D721Med (cell line): ENCODE measurements at regions not wholly inside any gene's neighbourhood (a gene's known extent, or its start where the extent isn't known, plus 50 kb on each side); places are given as distances from the start of the nearest gene placed in this dataset.
A peak's percentile ranks its signal among the peaks of the same experiment; 100 is the strongest.

Source experiments
- DNase-seq: peaks from one replicate; pipeline ENCODE4 v3.0.0; 2011; ENCODE audit warnings: low spot score; ENCODE audit not compliant: insufficient read length
- FAIRE-seq: peaks from 2 replicates; lab custom pipeline; 2011; peaks lifted over from hg19 to GRCh38; lab: Jason Lieb, UNC
- TF ChIP-seq, protein P1 (sequence below): IDR thresholded peaks from 2 replicates; pipeline ENCODE4 v1.5.1; 2012; ENCODE audit warnings: mild to moderate bottlenecking, control low read depth; ENCODE audit not compliant: insufficient read depth; ENCODE audit errors: missing control alignments

DNA sequence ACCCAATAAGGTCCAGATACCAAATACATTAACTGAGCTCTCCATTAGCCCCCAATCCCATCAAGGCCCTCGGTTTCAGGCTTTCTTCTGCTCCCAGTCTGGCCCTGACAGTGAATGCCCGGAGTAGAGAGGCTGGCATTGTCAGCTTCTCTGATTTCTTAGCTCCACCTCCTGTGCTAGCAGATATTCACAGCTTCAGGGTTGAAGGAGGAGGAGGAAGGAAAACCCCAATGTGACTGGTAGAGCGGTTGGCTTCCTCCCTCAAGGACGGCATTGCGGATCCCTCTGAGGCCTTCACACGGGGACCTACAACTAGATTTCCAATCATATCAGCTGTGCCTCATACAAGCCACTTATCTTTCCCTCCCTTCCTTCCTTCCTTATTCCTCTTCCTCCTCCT is 164.1 kb upstream of the SYNDIG1 start:
- FAIRE-seq (no peak), DNase-seq (no peak)
- TF ChIP-seq, protein P1, sequence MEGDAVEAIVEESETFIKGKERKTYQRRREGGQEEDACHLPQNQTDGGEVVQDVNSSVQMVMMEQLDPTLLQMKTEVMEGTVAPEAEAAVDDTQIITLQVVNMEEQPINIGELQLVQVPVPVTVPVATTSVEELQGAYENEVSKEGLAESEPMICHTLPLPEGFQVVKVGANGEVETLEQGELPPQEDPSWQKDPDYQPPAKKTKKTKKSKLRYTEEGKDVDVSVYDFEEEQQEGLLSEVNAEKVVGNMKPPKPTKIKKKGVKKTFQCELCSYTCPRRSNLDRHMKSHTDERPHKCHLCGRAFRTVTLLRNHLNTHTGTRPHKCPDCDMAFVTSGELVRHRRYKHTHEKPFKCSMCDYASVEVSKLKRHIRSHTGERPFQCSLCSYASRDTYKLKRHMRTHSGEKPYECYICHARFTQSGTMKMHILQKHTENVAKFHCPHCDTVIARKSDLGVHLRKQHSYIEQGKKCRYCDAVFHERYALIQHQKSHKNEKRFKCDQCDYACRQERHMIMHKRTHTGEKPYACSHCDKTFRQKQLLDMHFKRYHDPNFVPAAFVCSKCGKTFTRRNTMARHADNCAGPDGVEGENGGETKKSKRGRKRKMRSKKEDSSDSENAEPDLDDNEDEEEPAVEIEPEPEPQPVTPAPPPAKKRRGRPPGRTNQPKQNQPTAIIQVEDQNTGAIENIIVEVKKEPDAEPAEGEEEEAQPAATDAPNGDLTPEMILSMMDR, result no peak

DNA sequence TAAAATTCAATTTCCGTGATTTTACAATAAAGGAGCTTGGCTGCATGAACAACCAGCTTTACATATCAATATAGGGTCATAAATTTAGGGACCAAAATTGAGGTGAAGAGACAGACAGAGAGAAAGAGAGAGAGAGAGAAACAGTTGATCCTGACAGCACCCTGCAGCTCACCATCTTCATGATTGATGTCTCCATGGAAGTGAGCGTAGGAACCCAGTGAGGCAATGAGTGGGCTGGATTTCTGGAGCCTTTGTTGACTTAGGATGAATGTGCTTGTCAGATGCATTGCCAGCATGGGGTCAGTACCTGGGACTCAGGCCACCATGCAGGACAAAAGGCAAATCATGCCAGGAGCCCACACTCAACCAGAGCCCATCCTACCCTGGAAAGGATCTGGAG is 165.1 kb upstream of the SYNDIG1 start:
- TF ChIP-seq, protein P1, result no peak
- DNase-seq (no peak), FAIRE-seq (no peak)

DNA sequence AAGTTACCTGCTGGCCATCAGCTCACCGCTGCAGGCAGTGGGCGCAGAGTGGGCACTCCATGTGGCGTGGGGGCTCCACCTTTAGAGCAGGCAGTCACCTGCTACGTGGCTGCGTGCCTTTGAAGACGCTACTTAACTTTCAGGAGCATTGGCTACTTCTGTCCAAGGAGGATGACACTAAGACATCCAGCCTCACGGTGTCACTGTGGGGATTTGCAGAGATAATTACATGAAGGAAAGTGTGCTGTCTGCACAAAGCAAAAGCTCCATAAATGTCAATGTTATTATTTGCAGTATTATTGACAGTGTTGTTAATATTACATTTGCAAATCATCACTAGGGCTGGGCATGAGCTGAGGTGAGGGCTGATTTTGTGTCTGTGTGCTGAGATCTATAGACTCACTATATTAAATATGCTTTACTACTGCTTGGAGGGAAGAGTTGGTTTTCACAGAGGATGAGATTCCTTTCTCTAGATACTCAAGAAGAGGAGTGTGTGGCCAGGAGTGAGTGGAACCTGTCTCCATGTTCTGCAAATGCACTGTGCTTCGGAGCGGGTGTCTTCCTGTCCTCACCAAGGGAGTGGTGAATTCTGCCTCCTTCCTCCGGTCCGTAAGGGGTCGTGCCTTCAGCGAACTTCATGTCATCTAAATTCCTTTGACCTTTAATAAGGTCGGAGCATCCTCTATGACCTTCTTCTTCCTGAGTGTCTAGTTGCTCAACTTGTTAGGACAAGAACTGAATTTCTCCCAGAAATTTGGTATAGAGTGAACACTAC is 165.8 kb upstream of the SYNDIG1 start:
- TF ChIP-seq, protein P1, result peak; percentile 17
- DNase-seq (no peak), FAIRE-seq (no peak)

DNA sequence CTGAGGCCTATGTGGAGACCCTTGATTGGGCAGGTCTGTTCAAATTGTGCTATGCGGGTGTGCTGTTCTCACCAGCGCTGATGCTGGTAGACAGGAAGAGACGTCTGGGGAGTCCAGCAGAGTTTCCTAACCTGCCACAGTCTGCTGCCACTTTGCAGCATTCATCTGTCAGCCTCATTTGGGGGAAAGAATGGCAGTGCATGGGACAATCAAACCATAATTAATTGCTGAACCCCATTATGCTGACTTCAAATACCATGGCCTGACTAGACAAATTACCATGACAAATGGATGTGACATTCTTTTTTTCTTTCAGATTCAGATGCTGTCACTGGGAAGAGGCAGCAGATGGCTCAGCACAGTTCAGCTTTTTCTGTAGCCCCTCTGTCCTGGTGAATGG is 171.4 kb upstream of the SYNDIG1 start:
- FAIRE-seq (no peak), DNase-seq (no peak)
- TF ChIP-seq, protein P1, result no peak

DNA sequence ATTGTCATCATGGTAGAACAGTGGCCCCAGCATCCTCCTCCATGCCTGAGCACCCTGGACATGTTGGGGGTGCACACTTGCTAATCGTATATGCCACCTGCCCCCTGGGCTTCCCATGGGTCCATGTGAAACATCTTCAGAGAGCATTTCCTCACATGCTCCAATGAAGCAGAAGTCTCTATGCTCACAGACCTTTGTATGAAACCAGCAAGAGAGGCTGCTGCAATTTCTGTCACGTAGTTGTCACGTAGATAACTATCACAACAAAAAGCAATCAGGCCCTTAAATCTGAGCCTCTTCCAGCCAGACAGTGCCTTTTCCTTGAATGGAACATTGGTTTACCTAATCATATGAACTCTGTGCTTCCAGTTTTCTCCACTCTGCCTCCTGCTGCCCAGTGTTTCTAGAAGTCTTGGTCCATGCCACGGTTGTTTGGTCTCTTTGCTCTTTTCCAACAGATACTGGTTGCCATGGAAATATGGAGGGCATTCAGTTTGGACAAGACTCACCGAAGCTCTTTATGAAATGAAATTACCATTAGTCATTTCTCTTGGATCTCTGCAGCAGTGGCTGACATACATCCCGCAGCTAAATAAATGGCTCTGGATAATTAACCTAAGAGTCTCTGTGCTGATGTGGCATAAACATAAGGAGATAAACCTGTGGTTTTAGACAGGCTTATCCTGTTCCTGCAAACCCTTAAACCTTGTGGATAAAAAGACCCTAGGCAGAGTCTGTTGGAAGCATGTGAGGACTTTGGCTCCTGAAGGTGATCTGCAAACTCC is 172.8 kb upstream of the SYNDIG1 start:
- DNase-seq, result no peak
- FAIRE-seq, result no peak
- TF ChIP-seq, protein P1, result no peak

DNA sequence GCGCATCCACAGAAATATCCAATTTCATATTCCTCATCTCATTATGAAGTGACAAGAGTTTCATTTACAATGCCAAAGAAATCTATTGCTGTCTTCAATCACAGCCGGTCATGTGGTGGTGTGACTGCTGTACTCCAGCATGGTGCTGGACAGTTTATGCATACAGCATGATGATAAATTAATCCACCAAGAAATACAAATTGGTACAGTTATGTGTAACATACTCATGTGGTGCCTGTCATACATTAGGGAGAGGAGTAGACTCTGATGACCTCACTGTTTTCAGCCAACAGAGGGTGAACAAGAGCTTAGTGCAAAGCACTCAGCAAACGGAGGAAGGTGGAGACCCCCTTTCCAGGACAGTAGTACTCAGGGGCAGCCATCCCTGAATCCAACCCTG is 178.4 kb upstream of the SYNDIG1 start:
- FAIRE-seq (no peak), DNase-seq (no peak)
- TF ChIP-seq, protein P1, result peak; percentile 22
